Femur (tissue), 1 donor: ENCODE measurements at regions not wholly inside any gene's neighbourhood (a gene's known extent, or its start where the extent isn't known, plus 50 kb on each side); places are given as distances from the start of the nearest gene placed in this dataset.
A peak's percentile ranks its signal among the peaks of the same experiment; 100 is the strongest.

Source experiments
- DNase-seq: peaks from one replicate; pipeline ENCODE4 v3.0.0-alpha.2; 2017

GRCh38 chr21:26736449-26736848 is 108.8 kb downstream of the ADAMTS1 start:
- no peak for DNase-seq

GRCh38 chr21:26732432-26733221 is 112.6 kb downstream of the ADAMTS1 start:
- peak; percentile 70 for DNase-seq

GRCh38 chr21:26719750-26720149 is 125.5 kb downstream of the ADAMTS1 start:
- peak; percentile 84 for DNase-seq

GRCh38 chr21:26717146-26717739 is 128.0 kb downstream of the ADAMTS1 start:
- DNase-seq = no peak

GRCh38 chr21:26715878-26716506 is 129.2 kb downstream of the ADAMTS1 start:
- DNase-seq = peak; percentile 40

GRCh38 chr21:26715116-26715515 is 130.1 kb downstream of the ADAMTS1 start:
- DNase-seq = no peak

- no peak for DNase-seq
Measured at GRCh38 chr21:26710155-26710554, 135.1 kb downstream of the ADAMTS1 start.

GRCh38 chr21:26709090-26709489 is 136.0 kb upstream of the CYYR1 start:
- no peak for DNase-seq

- no peak for DNase-seq
Measured at GRCh38 chr21:26708223-26708800, 135.2 kb upstream of the CYYR1 start.

- no peak for DNase-seq
Measured at GRCh38 chr21:26707246-26707645, 134.2 kb upstream of the CYYR1 start.

- DNase-seq = no peak
Measured at GRCh38 chr21:26698416-26698815, 125.3 kb upstream of the CYYR1 start.

- DNase-seq = no peak
Measured at GRCh38 chr21:26691416-26691815, 118.3 kb upstream of the CYYR1 start.

- no peak for DNase-seq
Measured at GRCh38 chr21:26686705-26687104, 113.6 kb upstream of the CYYR1 start.

- no peak for DNase-seq
Measured at GRCh38 chr21:26686278-26686677, 113.2 kb upstream of the CYYR1 start.

GRCh38 chr21:26684889-26685288 is 111.8 kb upstream of the CYYR1 start:
- DNase-seq = no peak

- DNase-seq = no peak
Measured at GRCh38 chr21:26683996-26684395, 110.9 kb upstream of the CYYR1 start.

GRCh38 chr21:26679284-26679683 is 106.2 kb upstream of the CYYR1 start:
- DNase-seq = no peak

GRCh38 chr21:26674323-26674722 is 101.2 kb upstream of the CYYR1 start:
- DNase-seq = no peak

- no peak for DNase-seq
Measured at GRCh38 chr21:26669215-26669764, 96.2 kb upstream of the CYYR1 start.

- DNase-seq = no peak
Measured at GRCh38 chr21:26659757-26660156, 86.7 kb upstream of the CYYR1 start.

- DNase-seq = no peak
Measured at GRCh38 chr21:26659182-26659581, 86.1 kb upstream of the CYYR1 start.

GRCh38 chr21:26655460-26655859 is 82.4 kb upstream of the CYYR1 start:
- DNase-seq = no peak

- no peak for DNase-seq
Measured at GRCh38 chr21:26653430-26653829, 80.3 kb upstream of the CYYR1 start.
